SK-N-SH (cell line): ENCODE measurements at regions not wholly inside any gene's neighbourhood (a gene's known extent, or its start where the extent isn't known, plus 50 kb on each side); places are given as distances from the start of the nearest gene placed in this dataset.

Experiments
- ELF1 ChIP-seq: IDR thresholded peaks from 2 replicates; pipeline ENCODE4 v1.4.0; 2012
- EP300 ChIP-seq, 2 experiments: IDR thresholded peaks; 2 replicates each; pipeline versions ENCODE4 v1.4.0 to v1.6.1; 2012; ENCODE audit warnings: borderline replicate concordance in 1 of 2, low read depth in 1 of 2, low read length in 1 of 2
- FOXM1 ChIP-seq: IDR thresholded peaks from 2 replicates; pipeline ENCODE4 v1.4.0; 2012; ENCODE audit warnings: low read depth, mild to moderate bottlenecking
- JUND ChIP-seq: IDR thresholded peaks from 2 replicates; pipeline ENCODE4 v1.4.0; 2012
- MAX ChIP-seq: IDR thresholded peaks from 2 replicates; pipeline ENCODE4 v1.4.0; 2012; ENCODE audit warnings: low read depth
- MEF2A ChIP-seq: IDR thresholded peaks from 2 replicates; pipeline ENCODE4 v1.4.0; 2012; ENCODE audit warnings: low read depth, borderline replicate concordance
- RAD21 ChIP-seq: IDR thresholded peaks from 2 replicates; pipeline ENCODE4 v1.6.1; 2012; ENCODE audit warnings: mild to moderate bottlenecking, low read length
- TF ChIP-seq, protein P1 (sequence below): fragments of 200-600 bp; sonication (generic); IDR thresholded peaks from 2 replicates; pipeline ENCODE4 v1.6.1; 2017; ENCODE audit warnings: antibody characterized with exemption, mild to moderate bottlenecking, moderate library complexity
- TF ChIP-seq, protein P2 (sequence below): fragments of 150-350 bp; IDR thresholded peaks from 2 replicates; pipeline ENCODE4 v1.6.1; 2017; ENCODE audit warnings: antibody characterized with exemption, low read length, low read depth, borderline replicate concordance

DNA sequence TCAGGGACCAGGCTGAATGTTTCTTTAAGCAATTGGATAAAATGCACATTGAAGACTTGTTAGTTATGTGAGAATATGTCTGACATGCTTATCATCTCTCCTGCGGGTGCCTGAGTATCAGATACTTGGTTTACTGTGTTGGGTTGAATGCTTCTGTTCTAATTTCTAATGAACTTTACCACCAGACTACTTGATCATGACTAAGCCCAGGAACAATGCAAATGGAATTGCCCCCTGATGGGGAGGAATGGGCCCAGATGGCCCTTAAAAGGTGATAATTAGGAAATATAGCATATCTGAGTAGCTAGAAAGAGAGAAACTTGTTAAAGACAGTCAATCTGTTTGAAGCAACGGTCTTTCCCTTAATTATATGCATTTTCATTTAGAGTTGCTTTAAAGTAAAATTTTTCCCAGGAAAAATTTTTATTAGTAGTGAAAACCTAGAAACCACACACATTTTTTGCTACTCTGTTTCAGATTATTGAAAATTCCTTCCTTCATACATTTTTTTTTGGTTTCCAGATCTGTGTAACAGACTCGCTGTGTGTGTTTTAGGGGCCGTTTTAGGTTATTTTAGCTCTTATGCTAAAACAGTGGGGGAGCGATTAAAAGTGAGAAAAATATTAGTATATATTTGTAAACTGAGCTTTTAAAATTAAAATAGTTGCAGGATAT, 186.6 kb downstream of the TM9SF2 start:
- TF ChIP-seq, protein P1, sequence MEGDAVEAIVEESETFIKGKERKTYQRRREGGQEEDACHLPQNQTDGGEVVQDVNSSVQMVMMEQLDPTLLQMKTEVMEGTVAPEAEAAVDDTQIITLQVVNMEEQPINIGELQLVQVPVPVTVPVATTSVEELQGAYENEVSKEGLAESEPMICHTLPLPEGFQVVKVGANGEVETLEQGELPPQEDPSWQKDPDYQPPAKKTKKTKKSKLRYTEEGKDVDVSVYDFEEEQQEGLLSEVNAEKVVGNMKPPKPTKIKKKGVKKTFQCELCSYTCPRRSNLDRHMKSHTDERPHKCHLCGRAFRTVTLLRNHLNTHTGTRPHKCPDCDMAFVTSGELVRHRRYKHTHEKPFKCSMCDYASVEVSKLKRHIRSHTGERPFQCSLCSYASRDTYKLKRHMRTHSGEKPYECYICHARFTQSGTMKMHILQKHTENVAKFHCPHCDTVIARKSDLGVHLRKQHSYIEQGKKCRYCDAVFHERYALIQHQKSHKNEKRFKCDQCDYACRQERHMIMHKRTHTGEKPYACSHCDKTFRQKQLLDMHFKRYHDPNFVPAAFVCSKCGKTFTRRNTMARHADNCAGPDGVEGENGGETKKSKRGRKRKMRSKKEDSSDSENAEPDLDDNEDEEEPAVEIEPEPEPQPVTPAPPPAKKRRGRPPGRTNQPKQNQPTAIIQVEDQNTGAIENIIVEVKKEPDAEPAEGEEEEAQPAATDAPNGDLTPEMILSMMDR: no peak
- TF ChIP-seq ELF1 (no peak), JUND (peak; percentile 24; the same call in 1 of the 2 replicates), RAD21 (no peak), MAX (no peak), EP300 (IDR thresholded peaks at IDR 0.05; ENCODE audit: borderline replicate concordance in 1 of 2, low read depth in 1 of 2, low read length in 1 of 2) (peak; percentile 18 to 23; a peak in 2 of 4 replicates), MEF2A (no peak), FOXM1 (no peak)
- TF ChIP-seq, protein P2, sequence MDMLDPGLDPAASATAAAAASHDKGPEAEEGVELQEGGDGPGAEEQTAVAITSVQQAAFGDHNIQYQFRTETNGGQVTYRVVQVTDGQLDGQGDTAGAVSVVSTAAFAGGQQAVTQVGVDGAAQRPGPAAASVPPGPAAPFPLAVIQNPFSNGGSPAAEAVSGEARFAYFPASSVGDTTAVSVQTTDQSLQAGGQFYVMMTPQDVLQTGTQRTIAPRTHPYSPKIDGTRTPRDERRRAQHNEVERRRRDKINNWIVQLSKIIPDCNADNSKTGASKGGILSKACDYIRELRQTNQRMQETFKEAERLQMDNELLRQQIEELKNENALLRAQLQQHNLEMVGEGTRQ: no peak
